ENCODE measurements at regions not wholly inside any gene's neighbourhood (a gene's known extent, or its start where the extent isn't known, plus 50 kb on each side); places are given as distances from the start of the nearest gene placed in this dataset.

DNA sequence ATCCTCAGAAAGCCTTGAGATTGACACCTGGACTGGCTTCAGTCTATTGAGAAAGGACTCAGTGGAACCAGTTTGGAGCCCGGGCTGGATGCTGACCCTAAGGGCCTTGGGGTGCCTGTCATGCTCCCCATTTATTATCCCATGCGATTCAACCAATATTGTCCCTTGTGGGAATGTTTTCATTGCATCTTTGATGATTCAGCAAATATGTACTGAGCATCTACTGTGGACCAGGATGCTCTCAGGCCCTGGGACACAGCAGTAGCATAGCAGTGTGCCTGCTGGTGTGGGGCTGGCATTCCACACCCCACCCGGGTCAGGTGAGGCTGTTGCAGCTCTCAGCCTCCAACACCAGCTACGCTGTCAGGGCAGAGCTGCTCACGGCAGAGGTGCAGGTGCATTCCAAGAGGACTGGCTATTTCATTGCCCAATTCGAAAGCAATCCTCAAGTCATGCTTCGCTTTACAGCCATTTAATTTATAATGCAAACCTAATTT, 586.0 kb downstream of the TCERG1L start:
- Histone ChIP-seq H3K36me3 (ENCODE audit: control insufficient read depth, insufficient read depth, low read length) (no peaks in the 10 kb centered on the region), H3K27ac (ENCODE audit: low read length) (no peak overlapping the region), H3K4me1 (ENCODE audit: control insufficient read depth, insufficient read depth, low read length) (no peaks in the 10 kb centered on the region), H3K9me3 (ENCODE audit: control insufficient read depth, insufficient read depth, low read depth, low read length) (no peaks in the 10 kb centered on the region), H3K27me3 (ENCODE audit: control insufficient read depth, insufficient read depth, low read length) (peaks cover 5% of the 10 kb centered on the region; the same call in 1 of the 2 replicates), H3K4me3 (ENCODE audit: low read depth in 2 of 2, low read length in 2 of 2) (no peak overlapping the region)
- in situ Hi-C loops (cut with HindIII; ENCODE audit: low pct_unique_long_range_greater_than_20kb, low sequenced_read_pairs) (no loop called here), intact Hi-C loops (cut with micrococcal nuclease; ENCODE audit: unreplicated experiment) (no loop called here)
- ATAC-seq (no peak), DNase-seq (ENCODE audit: low read depth, low spot score) (no peak)
- no TSS peak for BruUV-seq (replicated peaks)
- ChIA-PET POLR2A (no interaction called here), CTCF (no interaction called here)
- TF ChIP-seq SIN3A (IDR thresholded peaks at IDR 0.05; ENCODE audit: borderline replicate concordance, insufficient read depth, low read depth, low read length) (no peak), POLR2AphosphoS5 (IDR thresholded peaks at IDR 0.05; ENCODE audit: low read depth, low read length) (no peak), TCF7L2 (IDR thresholded peaks at IDR 0.05; ENCODE audit: low read depth, low read length) (no peak)
- TF ChIP-seq, protein P1, sequence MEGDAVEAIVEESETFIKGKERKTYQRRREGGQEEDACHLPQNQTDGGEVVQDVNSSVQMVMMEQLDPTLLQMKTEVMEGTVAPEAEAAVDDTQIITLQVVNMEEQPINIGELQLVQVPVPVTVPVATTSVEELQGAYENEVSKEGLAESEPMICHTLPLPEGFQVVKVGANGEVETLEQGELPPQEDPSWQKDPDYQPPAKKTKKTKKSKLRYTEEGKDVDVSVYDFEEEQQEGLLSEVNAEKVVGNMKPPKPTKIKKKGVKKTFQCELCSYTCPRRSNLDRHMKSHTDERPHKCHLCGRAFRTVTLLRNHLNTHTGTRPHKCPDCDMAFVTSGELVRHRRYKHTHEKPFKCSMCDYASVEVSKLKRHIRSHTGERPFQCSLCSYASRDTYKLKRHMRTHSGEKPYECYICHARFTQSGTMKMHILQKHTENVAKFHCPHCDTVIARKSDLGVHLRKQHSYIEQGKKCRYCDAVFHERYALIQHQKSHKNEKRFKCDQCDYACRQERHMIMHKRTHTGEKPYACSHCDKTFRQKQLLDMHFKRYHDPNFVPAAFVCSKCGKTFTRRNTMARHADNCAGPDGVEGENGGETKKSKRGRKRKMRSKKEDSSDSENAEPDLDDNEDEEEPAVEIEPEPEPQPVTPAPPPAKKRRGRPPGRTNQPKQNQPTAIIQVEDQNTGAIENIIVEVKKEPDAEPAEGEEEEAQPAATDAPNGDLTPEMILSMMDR (IDR thresholded peaks at IDR 0.05): no peak
- TF ChIP-seq, protein P2, sequence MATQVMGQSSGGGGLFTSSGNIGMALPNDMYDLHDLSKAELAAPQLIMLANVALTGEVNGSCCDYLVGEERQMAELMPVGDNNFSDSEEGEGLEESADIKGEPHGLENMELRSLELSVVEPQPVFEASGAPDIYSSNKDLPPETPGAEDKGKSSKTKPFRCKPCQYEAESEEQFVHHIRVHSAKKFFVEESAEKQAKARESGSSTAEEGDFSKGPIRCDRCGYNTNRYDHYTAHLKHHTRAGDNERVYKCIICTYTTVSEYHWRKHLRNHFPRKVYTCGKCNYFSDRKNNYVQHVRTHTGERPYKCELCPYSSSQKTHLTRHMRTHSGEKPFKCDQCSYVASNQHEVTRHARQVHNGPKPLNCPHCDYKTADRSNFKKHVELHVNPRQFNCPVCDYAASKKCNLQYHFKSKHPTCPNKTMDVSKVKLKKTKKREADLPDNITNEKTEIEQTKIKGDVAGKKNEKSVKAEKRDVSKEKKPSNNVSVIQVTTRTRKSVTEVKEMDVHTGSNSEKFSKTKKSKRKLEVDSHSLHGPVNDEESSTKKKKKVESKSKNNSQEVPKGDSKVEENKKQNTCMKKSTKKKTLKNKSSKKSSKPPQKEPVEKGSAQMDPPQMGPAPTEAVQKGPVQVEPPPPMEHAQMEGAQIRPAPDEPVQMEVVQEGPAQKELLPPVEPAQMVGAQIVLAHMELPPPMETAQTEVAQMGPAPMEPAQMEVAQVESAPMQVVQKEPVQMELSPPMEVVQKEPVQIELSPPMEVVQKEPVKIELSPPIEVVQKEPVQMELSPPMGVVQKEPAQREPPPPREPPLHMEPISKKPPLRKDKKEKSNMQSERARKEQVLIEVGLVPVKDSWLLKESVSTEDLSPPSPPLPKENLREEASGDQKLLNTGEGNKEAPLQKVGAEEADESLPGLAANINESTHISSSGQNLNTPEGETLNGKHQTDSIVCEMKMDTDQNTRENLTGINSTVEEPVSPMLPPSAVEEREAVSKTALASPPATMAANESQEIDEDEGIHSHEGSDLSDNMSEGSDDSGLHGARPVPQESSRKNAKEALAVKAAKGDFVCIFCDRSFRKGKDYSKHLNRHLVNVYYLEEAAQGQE (IDR thresholded peaks at IDR 0.05; ENCODE audit: insufficient read depth in 1 of 2, low read depth in 2 of 2, low read length in 1 of 2): no peak

DNA sequence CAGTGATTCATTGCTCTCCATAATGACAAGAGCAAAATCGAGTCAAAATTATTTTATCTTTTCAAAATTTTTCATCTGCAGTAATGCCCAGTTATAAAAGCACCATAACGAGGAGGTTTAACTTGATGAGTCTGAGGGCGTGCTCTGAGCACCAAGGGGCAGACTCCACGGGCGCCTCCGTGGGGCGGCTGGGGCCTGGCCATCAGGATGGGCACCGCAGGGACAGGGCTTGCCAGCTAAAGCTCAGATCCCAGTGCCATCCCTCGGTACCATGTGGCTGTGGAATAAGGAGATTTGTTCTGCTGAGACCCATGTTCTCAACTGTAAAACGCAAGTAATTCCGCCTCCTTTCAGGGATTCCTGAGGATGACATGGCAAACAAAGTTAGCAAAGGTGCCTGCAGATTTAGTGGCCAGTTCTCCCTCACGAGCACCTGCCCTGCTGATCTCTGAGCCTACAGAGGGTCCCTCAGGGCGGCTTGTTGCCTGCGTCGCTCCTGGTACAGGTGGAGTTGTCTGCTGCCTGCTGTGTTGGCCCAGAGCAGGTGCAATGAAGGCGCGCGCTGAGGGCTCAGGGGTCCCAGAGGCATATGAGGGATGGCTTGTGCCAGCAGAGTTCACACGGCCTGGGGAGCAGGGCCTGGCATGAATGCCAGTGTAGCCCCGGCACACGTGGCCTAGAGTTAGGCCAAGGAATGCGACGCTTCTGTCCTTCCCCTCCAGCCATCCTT, 584.4 kb downstream of the TCERG1L start:
- DNase-seq (ENCODE audit: low read depth, low spot score) (no peak), ATAC-seq (no peak)
- no peaks in the 10 kb centered on the region for H3K9me3 ChIP-seq (ENCODE audit: control insufficient read depth, insufficient read depth, low read depth, low read length)
- CTCF ChIA-PET: no interaction called here
- BruUV-seq (replicated peaks): no TSS peak
- TF ChIP-seq, protein P2 (IDR thresholded peaks at IDR 0.05; ENCODE audit: insufficient read depth in 1 of 2, low read depth in 2 of 2, low read length in 1 of 2): no peak
- TF ChIP-seq POLR2AphosphoS5 (IDR thresholded peaks at IDR 0.05; ENCODE audit: low read depth, low read length): no peak
- no peak for TF ChIP-seq TCF7L2 (IDR thresholded peaks at IDR 0.05; ENCODE audit: low read depth, low read length)
- no peak for TF ChIP-seq SIN3A (IDR thresholded peaks at IDR 0.05; ENCODE audit: borderline replicate concordance, insufficient read depth, low read depth, low read length)
- TF ChIP-seq, protein P1 (IDR thresholded peaks at IDR 0.05): no peak
- H3K4me3 ChIP-seq (ENCODE audit: low read depth in 2 of 2, low read length in 2 of 2): no peak overlapping the region
- intact Hi-C loops (cut with micrococcal nuclease; ENCODE audit: unreplicated experiment): no loop called here
- in situ Hi-C loops (cut with HindIII; ENCODE audit: low pct_unique_long_range_greater_than_20kb, low sequenced_read_pairs): no loop called here
- no peaks in the 10 kb centered on the region for H3K36me3 ChIP-seq (ENCODE audit: control insufficient read depth, insufficient read depth, low read length)
- no peak overlapping the region for H3K27ac ChIP-seq (ENCODE audit: low read length)
- POLR2A ChIA-PET: no interaction called here
- no peaks in the 10 kb centered on the region for H3K4me1 ChIP-seq (ENCODE audit: control insufficient read depth, insufficient read depth, low read length)
- H3K27me3 ChIP-seq (ENCODE audit: control insufficient read depth, insufficient read depth, low read length): peaks cover 5% of the 10 kb centered on the region
